ENCODE measurements at regions not wholly inside any gene's neighbourhood (a gene's known extent, or its start where the extent isn't known, plus 50 kb on each side); places are given as distances from the start of the nearest gene placed in this dataset.

DNA sequence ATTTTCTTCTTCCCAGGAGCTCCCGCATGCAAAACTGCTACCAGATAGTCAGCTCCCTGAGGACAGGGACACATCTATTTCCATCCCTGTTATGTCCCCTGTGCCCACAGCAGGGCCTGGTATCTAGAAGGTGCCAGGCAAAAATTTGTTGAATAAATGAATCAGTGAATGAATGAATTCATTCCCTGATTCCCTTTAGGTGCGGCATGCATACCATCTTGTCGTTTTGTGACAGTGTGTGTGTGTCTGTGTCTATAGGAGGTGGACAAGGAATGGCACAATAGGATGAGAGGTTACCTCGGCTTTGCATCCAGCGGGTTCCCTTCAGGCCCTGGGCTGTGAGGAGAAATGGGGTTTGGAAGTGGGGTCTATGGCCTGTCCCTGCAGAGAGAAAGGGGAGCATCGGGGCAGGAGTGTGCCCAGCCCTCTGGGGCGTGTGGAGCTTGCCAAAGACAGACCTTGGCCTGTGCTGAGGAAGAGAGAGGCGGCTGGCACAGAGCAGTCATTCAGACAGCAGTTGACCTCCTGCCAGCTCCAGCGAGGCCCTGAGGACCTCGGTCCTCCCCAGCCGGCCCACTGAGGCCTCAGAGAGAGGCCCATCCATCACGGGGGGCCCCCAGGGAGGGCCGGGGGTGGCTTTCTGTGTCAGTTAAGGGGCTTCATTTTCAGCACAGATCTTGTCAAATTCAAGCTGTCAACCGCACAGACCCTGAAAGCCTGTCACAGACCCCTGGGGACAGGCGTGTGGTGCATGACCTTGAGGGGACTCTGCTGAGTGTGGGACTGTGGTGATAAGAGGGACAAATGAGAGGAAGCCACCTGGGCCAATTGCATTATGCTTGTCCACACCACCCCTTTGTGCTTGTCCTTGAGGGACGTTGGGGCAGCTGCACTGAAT lies 125.9 kb upstream of the CXCR4 start:
- TF ChIP-seq RAD21 (IDR thresholded peaks at IDR 0.05; ENCODE audit: low read length): no peak
- TF ChIP-seq, protein P1, sequence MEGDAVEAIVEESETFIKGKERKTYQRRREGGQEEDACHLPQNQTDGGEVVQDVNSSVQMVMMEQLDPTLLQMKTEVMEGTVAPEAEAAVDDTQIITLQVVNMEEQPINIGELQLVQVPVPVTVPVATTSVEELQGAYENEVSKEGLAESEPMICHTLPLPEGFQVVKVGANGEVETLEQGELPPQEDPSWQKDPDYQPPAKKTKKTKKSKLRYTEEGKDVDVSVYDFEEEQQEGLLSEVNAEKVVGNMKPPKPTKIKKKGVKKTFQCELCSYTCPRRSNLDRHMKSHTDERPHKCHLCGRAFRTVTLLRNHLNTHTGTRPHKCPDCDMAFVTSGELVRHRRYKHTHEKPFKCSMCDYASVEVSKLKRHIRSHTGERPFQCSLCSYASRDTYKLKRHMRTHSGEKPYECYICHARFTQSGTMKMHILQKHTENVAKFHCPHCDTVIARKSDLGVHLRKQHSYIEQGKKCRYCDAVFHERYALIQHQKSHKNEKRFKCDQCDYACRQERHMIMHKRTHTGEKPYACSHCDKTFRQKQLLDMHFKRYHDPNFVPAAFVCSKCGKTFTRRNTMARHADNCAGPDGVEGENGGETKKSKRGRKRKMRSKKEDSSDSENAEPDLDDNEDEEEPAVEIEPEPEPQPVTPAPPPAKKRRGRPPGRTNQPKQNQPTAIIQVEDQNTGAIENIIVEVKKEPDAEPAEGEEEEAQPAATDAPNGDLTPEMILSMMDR (IDR thresholded peaks at IDR 0.05): no peak
- TF ChIP-seq, protein P2, sequence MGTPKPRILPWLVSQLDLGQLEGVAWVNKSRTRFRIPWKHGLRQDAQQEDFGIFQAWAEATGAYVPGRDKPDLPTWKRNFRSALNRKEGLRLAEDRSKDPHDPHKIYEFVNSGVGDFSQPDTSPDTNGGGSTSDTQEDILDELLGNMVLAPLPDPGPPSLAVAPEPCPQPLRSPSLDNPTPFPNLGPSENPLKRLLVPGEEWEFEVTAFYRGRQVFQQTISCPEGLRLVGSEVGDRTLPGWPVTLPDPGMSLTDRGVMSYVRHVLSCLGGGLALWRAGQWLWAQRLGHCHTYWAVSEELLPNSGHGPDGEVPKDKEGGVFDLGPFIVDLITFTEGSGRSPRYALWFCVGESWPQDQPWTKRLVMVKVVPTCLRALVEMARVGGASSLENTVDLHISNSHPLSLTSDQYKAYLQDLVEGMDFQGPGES (IDR thresholded peaks at IDR 0.05; ENCODE audit: low read depth, low read length): no peak
- TF ChIP-seq GABPA (IDR thresholded peaks at IDR 0.05; ENCODE audit: low read depth): no peak
- no peak for TF ChIP-seq POLR2AphosphoS5 (IDR thresholded peaks at IDR 0.05; ENCODE audit: low read depth, low read length)
- TF ChIP-seq MEF2A (IDR thresholded peaks at IDR 0.05; ENCODE audit: borderline replicate concordance, low read depth): no peak
- no peak for TF ChIP-seq TCF12 (IDR thresholded peaks at IDR 0.05)
- TF ChIP-seq NRF1 (IDR thresholded peaks at IDR 0.05; ENCODE audit: low read depth, low read length): no peak
- TF ChIP-seq, protein P3, sequence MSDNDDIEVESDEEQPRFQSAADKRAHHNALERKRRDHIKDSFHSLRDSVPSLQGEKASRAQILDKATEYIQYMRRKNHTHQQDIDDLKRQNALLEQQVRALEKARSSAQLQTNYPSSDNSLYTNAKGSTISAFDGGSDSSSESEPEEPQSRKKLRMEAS (IDR thresholded peaks at IDR 0.05; ENCODE audit: low read depth): no peak
- TF ChIP-seq CHD2 (IDR thresholded peaks at IDR 0.05; ENCODE audit: low read length, partially characterized antibody): no peak
- no peak for TF ChIP-seq YY1 (IDR thresholded peaks at IDR 0.05; ENCODE audit: low read depth)
- TF ChIP-seq SMC3 (IDR thresholded peaks at IDR 0.05; ENCODE audit: low read depth, low read length): no peak
- TF ChIP-seq TAF1 (IDR thresholded peaks at IDR 0.05; ENCODE audit: borderline replicate concordance, low read depth, low read length): no peak
- no peak for TF ChIP-seq RXRA (IDR thresholded peaks at IDR 0.05; ENCODE audit: borderline replicate concordance, low read depth)
